Renal pelvis (tissue), 1 donor: ENCODE measurements at regions not wholly inside any gene's neighbourhood (a gene's known extent, or its start where the extent isn't known, plus 50 kb on each side); places are given as distances from the start of the nearest gene placed in this dataset.

Experiments
- DNase-seq: peaks from one replicate; pipeline ENCODE4 v3.0.0-alpha.2; 2013

- peak; percentile 16 for DNase-seq
These were observed 59.6 kb upstream of the ADAMTS19 start for GRCh38 chr5:129400395-129400983.

- DNase-seq: no peak
These were observed 54.9 kb upstream of the ADAMTS19 start for GRCh38 chr5:129405222-129405621.

- no peak for DNase-seq
These were observed 53.7 kb upstream of the ADAMTS19 start for GRCh38 chr5:129406440-129406839.
